GM12878 (cell line): ENCODE measurements at regions not wholly inside any gene's neighbourhood (a gene's known extent, or its start where the extent isn't known, plus 50 kb on each side); places are given as distances from the start of the nearest gene placed in this dataset.

Experiments
- ATAC-seq: fragments of 200-7000 bp; cut with Tn5 transposase; 3 replicates; pipeline ENCODE4 v1.9.1; 2020; ENCODE audit warnings: mild to moderate bottlenecking, moderate library complexity
- BruUV-seq: library from RNA; stranded (reverse); fragments of 400-500 nt; replicated peaks from 2 replicates; lab custom pipeline; 2021; lab: Mats Ljungman, UMichigan
- CTCF ChIA-PET: fragments of 300-600 bp; sonication (Branson Sonifier 250); formaldehyde crosslinking; extraction: SDS; loops from one replicate; lab custom pipeline; 2021; ENCODE audit warnings: inconsistent platforms; lab: Yijun Ruan, JAX
- POLR2A ChIA-PET: fragments of 350-600 bp; formaldehyde crosslinking; extraction: SDS; loops from one replicate; lab custom pipeline; 2021; ENCODE audit warnings: inconsistent platforms; lab: Charles Lee
- RAD21 ChIA-PET: fragments of 300-600 bp; sonication (Branson Sonifier 250); formaldehyde crosslinking; loops from one replicate; lab custom pipeline; 2023; ENCODE audit warnings: antibody characterized with exemption; ENCODE audit not compliant: unreplicated experiment; lab: Charles Lee
- SMC1A ChIA-PET: fragments of 300-600 bp; sonication (Branson Sonifier 250); formaldehyde crosslinking; loops from one replicate; lab custom pipeline; 2023; ENCODE audit not compliant: unreplicated experiment, uncharacterized antibody; lab: Charles Lee
- DNase-seq: peaks from one replicate; pipeline ENCODE4 v3.0.0-alpha.2; 2011; ENCODE audit warnings: low read depth, low spot score
- FAIRE-seq: peaks from 3 replicates; lab custom pipeline; 2011; peaks lifted over from hg19 to GRCh38; lab: Jason Lieb, UNC
- H2AFZ ChIP-seq: 2 replicates; pipeline ENCODE4 v1.6.0; 2011; ENCODE audit warnings: low read depth, low read length, control low read depth; ENCODE audit not compliant: control insufficient read depth
- H3K27ac ChIP-seq: 2 replicates; pipeline ENCODE4 v1.5.1; 2011; ENCODE audit warnings: control low read depth; ENCODE audit not compliant: control insufficient read depth, insufficient read depth
- H3K27me3 ChIP-seq, 2 experiments: replicated peaks in 1 of 2; 2 replicates each; pipeline versions ENCODE4 v1.6.0 to v1.6.1; 2011; ENCODE audit warnings: low read length in 1 of 2; ENCODE audit not compliant: control insufficient read depth in 2 of 2, insufficient read depth in 2 of 2
- H3K36me3 ChIP-seq, 2 experiments: 2 replicates each; pipeline ENCODE4 v1.5.1; 2011; ENCODE audit warnings: low read length in 1 of 2; ENCODE audit not compliant: control insufficient read depth in 2 of 2, insufficient read depth in 2 of 2
- H3K4me1 ChIP-seq: 2 replicates; pipeline ENCODE4 v1.6.1; 2011; ENCODE audit warnings: mild to moderate bottlenecking, low read length, moderate library complexity, mixed read lengths; ENCODE audit not compliant: control insufficient read depth, insufficient read depth
- H3K4me2 ChIP-seq: 2 replicates; pipeline ENCODE4 v1.6.0; 2011; ENCODE audit warnings: control low read depth; ENCODE audit not compliant: control insufficient read depth, insufficient read depth
- H3K4me3 ChIP-seq: fragments of 200-600 bp; sonication (generic); 2 replicates; pipeline ENCODE4 v1.5.1; 2016
- H3K79me2 ChIP-seq: 2 replicates; pipeline ENCODE4 v1.6.0; 2011; ENCODE audit warnings: low read length; ENCODE audit not compliant: control insufficient read depth, insufficient read depth
- H3K9ac ChIP-seq: 2 replicates; pipeline ENCODE4 v1.8.0; 2011; ENCODE audit warnings: low read length, control low read depth, mixed read lengths; ENCODE audit not compliant: control insufficient read depth, insufficient read depth
- H3K9me3 ChIP-seq: replicated peaks from 3 replicates; pipeline ENCODE4 v1.5.1; 2011; ENCODE audit warnings: mild to moderate bottlenecking, low read length; ENCODE audit not compliant: control insufficient read depth, insufficient read depth
- H4K20me1 ChIP-seq: 2 replicates; pipeline ENCODE4 v1.6.0; 2011; ENCODE audit not compliant: control insufficient read depth, insufficient read depth
- CHD2 ChIP-seq: IDR thresholded peaks from 2 replicates; pipeline ENCODE4 v1.6.1; 2011; ENCODE audit warnings: low read depth, low read length, improper control_type of control experiment, borderline replicate concordance
- ESRRA ChIP-seq: IDR thresholded peaks from 2 replicates; pipeline ENCODE4 v1.6.1; 2012; ENCODE audit warnings: mild to moderate bottlenecking, low read length, improper control_type of control experiment
- HDGF ChIP-seq: fragments of 450-650 bp; IDR thresholded peaks from 2 replicates; pipeline ENCODE4 v1.6.1; 2016; ENCODE audit warnings: antibody characterized with exemption
- IRF4 ChIP-seq: IDR thresholded peaks from 2 replicates; pipeline ENCODE4 v1.6.1; 2011; ENCODE audit warnings: low read depth, low read length
- NFYA ChIP-seq: IDR thresholded peaks from 2 replicates; pipeline ENCODE4 v1.6.1; 2011; ENCODE audit warnings: low read depth, mild to moderate bottlenecking, low read length, improper control_type of control experiment, borderline replicate concordance
- NR2C2 ChIP-seq: IDR thresholded peaks from 2 replicates; pipeline ENCODE4 v1.6.1; 2011; ENCODE audit warnings: borderline replicate concordance, low read depth; ENCODE audit not compliant: control insufficient read depth, insufficient read length
- SMAD1 ChIP-seq: fragments of 450-650 bp; IDR thresholded peaks from 2 replicates; pipeline ENCODE4 v1.6.1; 2018; ENCODE audit warnings: mild to moderate bottlenecking, low read depth; ENCODE audit not compliant: partially characterized antibody
- SMAD5 ChIP-seq: IDR thresholded peaks from 2 replicates; pipeline ENCODE4 v1.6.1; 2016; ENCODE audit warnings: antibody characterized with exemption, low read depth
- SPI1 ChIP-seq: IDR thresholded peaks from 2 replicates; pipeline ENCODE4 v1.6.1; 2011; ENCODE audit warnings: low read depth, mild to moderate bottlenecking, low read length, moderate library complexity, borderline replicate concordance; ENCODE audit not compliant: insufficient read depth
- ZZZ3 ChIP-seq: IDR thresholded peaks from 2 replicates; pipeline ENCODE4 v1.6.1; 2011; ENCODE audit warnings: low read depth; ENCODE audit not compliant: control insufficient read depth, insufficient read length
- WGBS: methylation state at CpG from one replicate; pipeline ENCODE4 v1.1.6; 2016; ENCODE audit warnings: low lambda C conversion rate; ENCODE audit not compliant: insufficient replicate concordance, insufficient coverage; ENCODE audit errors: missing lambda C conversion rate; 5-methylcytosine and 5-hydroxymethylcytosine counted together
- in situ Hi-C: fragments of 300-500 bp; cut with MboI; formaldehyde crosslinking; loops from 9 replicates; pipeline ENCODE4 v1.14.3; 2018; ENCODE audit warnings: mixed read lengths
- intact Hi-C: fragments of 100-400 bp; cut with micrococcal nuclease; formaldehyde crosslinking; loops from one replicate; pipeline ENCODE4 v1.14.2; 2022; ENCODE audit not compliant: unreplicated experiment
- TF ChIP-seq, protein P1 (sequence below): fragments of 450-650 bp; IDR thresholded peaks from 2 replicates; pipeline ENCODE4 v1.6.1; 2017; ENCODE audit warnings: mild to moderate bottlenecking
- TF ChIP-seq, protein P2 (sequence below): IDR thresholded peaks from 2 replicates; pipeline ENCODE4 v1.6.1; 2012; ENCODE audit warnings: low read depth, low read length, improper control_type of control experiment
- TF ChIP-seq, protein P3 (sequence below): IDR thresholded peaks from 2 replicates; pipeline ENCODE4 v1.6.1; 2012; ENCODE audit warnings: low read depth, low read length, improper control_type of control experiment

DNA sequence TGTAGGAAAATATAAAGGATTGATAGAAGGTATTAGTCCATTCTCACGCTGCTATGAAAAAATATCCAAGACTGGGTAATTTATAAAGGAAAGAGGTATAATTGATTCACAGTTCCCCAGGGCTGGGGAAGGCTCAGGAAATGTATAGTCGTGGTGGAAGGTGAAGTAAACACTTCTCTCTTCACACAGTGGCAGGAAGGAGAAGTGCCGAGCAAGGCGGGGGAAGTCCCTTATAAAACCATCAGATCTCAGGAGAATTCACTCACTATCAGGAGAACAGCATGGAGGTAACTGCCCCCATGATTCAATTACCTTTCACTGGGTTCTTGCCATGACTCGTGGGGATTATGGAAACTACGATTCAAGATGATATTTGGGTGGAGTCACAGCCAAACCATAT, 1806.0 kb downstream of the MRPL39 start:
- Histone ChIP-seq H3K4me1 (no peaks in the 10 kb centered on the region), H3K27ac (no peak overlapping the region), H3K27me3 (no peaks in the 10 kb centered on the region), H3K9ac (no peak overlapping the region), H3K79me2 (no peaks in the 10 kb centered on the region), H3K4me3 (no peak overlapping the region), H3K9me3 (no peaks in the 10 kb centered on the region), H3K36me3 (no peaks in the 10 kb centered on the region), H3K4me2 (no peak overlapping the region), H4K20me1 (no peaks in the 10 kb centered on the region), H2AFZ (no peak overlapping the region)
- WGBS: 3% methylated on average over 6 of the region's 6 CpGs
- in situ Hi-C loops: no loop called here
- ChIA-PET RAD21 (no interaction called here), SMC1A (no interaction called here), CTCF (no interaction called here), POLR2A (no interaction called here)
- ATAC-seq: no peak
- no TSS peak for BruUV-seq
- DNase-seq: no peak
- TF ChIP-seq, protein P1, sequence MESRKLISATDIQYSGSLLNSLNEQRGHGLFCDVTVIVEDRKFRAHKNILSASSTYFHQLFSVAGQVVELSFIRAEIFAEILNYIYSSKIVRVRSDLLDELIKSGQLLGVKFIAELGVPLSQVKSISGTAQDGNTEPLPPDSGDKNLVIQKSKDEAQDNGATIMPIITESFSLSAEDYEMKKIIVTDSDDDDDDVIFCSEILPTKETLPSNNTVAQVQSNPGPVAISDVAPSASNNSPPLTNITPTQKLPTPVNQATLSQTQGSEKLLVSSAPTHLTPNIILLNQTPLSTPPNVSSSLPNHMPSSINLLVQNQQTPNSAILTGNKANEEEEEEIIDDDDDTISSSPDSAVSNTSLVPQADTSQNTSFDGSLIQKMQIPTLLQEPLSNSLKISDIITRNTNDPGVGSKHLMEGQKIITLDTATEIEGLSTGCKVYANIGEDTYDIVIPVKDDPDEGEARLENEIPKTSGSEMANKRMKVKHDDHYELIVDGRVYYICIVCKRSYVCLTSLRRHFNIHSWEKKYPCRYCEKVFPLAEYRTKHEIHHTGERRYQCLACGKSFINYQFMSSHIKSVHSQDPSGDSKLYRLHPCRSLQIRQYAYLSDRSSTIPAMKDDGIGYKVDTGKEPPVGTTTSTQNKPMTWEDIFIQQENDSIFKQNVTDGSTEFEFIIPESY: no peak
- no peak for FAIRE-seq
- intact Hi-C loops: no loop called here

DNA sequence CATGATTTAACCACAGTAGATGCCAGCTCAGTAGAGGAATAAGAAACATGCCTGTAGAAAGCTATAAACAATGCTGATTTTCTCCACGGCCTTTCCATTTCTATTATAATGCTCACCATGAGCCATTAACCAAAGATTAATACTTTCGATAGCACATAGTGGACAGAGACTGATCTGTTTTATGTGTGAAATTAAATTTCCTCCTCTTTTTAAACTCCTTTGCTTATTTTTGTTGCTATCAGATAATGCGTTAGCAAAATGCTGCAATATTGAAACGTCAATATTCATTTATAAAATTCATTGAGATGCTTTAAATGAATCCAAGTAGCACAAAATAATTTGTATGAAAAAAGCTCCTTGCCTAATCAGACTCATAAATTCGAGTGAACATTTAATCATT, 1807.9 kb downstream of the MRPL39 start:
- ChIA-PET SMC1A (interaction anchor here (0.9 kb wide), 1 partner anchor 24 kb away, joined by 3 read pairs; no protein-coding TSS in a partner anchor), CTCF (no interaction called here), POLR2A (no interaction called here), RAD21 (no interaction called here)
- H3K4me1 ChIP-seq: no peaks in the 10 kb centered on the region
- no peak overlapping the region for H3K9ac ChIP-seq
- H3K4me2 ChIP-seq: no peak overlapping the region
- intact Hi-C loops (no loop called here), in situ Hi-C loops (no loop called here)
- no peak for DNase-seq
- no peak overlapping the region for H3K4me3 ChIP-seq
- no peak overlapping the region for H3K27ac ChIP-seq
- BruUV-seq: no TSS peak
- FAIRE-seq: no peak
- H3K79me2 ChIP-seq: no peaks in the 10 kb centered on the region
- no peak overlapping the region for H2AFZ ChIP-seq
- no peaks in the 10 kb centered on the region for H3K9me3 ChIP-seq
- no peaks in the 10 kb centered on the region for H3K36me3 ChIP-seq
- 16% methylated on average over 5 of the region's 5 CpGs for WGBS
- H3K27me3 ChIP-seq: no peaks in the 10 kb centered on the region
- no peak for ATAC-seq
- no peaks in the 10 kb centered on the region for H4K20me1 ChIP-seq
- TF ChIP-seq NFYA: no peak
- TF ChIP-seq SMAD1: no peak
- no peak for TF ChIP-seq NR2C2
- TF ChIP-seq SPI1: no peak
- no peak for TF ChIP-seq HDGF
- no peak for TF ChIP-seq ESRRA
- no peak for TF ChIP-seq IRF4
- no peak for TF ChIP-seq SMAD5
- no peak for TF ChIP-seq CHD2
- no peak for TF ChIP-seq ZZZ3
- TF ChIP-seq, protein P2, sequence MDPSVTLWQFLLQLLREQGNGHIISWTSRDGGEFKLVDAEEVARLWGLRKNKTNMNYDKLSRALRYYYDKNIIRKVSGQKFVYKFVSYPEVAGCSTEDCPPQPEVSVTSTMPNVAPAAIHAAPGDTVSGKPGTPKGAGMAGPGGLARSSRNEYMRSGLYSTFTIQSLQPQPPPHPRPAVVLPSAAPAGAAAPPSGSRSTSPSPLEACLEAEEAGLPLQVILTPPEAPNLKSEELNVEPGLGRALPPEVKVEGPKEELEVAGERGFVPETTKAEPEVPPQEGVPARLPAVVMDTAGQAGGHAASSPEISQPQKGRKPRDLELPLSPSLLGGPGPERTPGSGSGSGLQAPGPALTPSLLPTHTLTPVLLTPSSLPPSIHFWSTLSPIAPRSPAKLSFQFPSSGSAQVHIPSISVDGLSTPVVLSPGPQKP: no peak
- TF ChIP-seq, protein P3, sequence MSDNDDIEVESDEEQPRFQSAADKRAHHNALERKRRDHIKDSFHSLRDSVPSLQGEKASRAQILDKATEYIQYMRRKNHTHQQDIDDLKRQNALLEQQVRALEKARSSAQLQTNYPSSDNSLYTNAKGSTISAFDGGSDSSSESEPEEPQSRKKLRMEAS: no peak
